ENCODE measurements at regions not wholly inside any gene's neighbourhood (a gene's known extent, or its start where the extent isn't known, plus 50 kb on each side); places are given as distances from the start of the nearest gene placed in this dataset.

GRCh38 chr3:154044671-154045070, 76.5 kb upstream of the ARHGEF26 start:
- TF ChIP-seq ZNF274 (IDR thresholded peaks at IDR 0.05; ENCODE audit: low read depth, low read length) (no peak), EZH2phosphoT487 (IDR thresholded peaks at IDR 0.05; ENCODE audit: borderline replicate concordance) (no peak), CTCF (IDR thresholded peaks at IDR 0.05 in 2 of 3, conservative IDR thresholded peaks at IDR 0.05 in 1 of 3; ENCODE audit: borderline replicate concordance in 1 of 3, insufficient read depth in 1 of 3, low read depth in 2 of 3, low read length in 2 of 3) (no peak), EZH2 (IDR thresholded peaks at IDR 0.05) (no peak), POLR2A (IDR thresholded peaks at IDR 0.05; ENCODE audit: borderline replicate concordance, extremely low read depth, insufficient read depth, insufficient read length) (no peak), SRF (IDR thresholded peaks at IDR 0.05; ENCODE audit: low read depth) (no peak), RAD21 (IDR thresholded peaks at IDR 0.05; ENCODE audit: low read depth) (no peak), POLR2AphosphoS5 (IDR thresholded peaks at IDR 0.05; ENCODE audit: low read depth, low read length) (no peak), REST (IDR thresholded peaks at IDR 0.05; ENCODE audit: low read depth) (no peak), EGR1 (IDR thresholded peaks at IDR 0.05; ENCODE audit: low read depth) (no peak), SP1 (IDR thresholded peaks at IDR 0.05; ENCODE audit: low read depth) (no peak), CEBPB (IDR thresholded peaks at IDR 0.05; ENCODE audit: low read depth) (no peak), ZFX (IDR thresholded peaks at IDR 0.05) (no peak), JUND (IDR thresholded peaks at IDR 0.05) (no peak)

Data from HCT116 (cell line).